HCT116 (cell line): ENCODE measurements at regions not wholly inside any gene's neighbourhood (a gene's known extent, or its start where the extent isn't known, plus 50 kb on each side); places are given as distances from the start of the nearest gene placed in this dataset.

ENCODE experiments used
- ATAC-seq: fragments of 200-7000 bp; cut with Tn5 transposase; 2 replicates; pipeline ENCODE4 v1.9.1; 2020; ENCODE audit warnings: mild to moderate bottlenecking, moderate library complexity
- BruUV-seq: library from RNA; stranded (reverse); fragments of 400-500 nt; replicated peaks from 2 replicates; lab custom pipeline; 2021; lab: Mats Ljungman, UMichigan
- CTCF ChIA-PET: fragments of 300-600 bp; sonication (Branson Sonifier 250); formaldehyde crosslinking; loops from one replicate; lab custom pipeline; 2021; ENCODE audit warnings: antibody characterized with exemption; lab: Charles Lee
- POLR2A ChIA-PET: fragments of 300-600, 350-600 bp; sonication (Branson Sonifier 250); formaldehyde crosslinking; loops from one replicate; lab custom pipeline; 2021; ENCODE audit warnings: antibody characterized with exemption; lab: Charles Lee
- RAD21 ChIA-PET, 2 experiments: fragments of 300-600 bp; sonication (Branson Sonifier 250); formaldehyde crosslinking; loops; one replicate each; lab custom pipeline; 2023; ENCODE audit warnings: low total read pairs in 2 of 2; ENCODE audit not compliant: uncharacterized antibody in 2 of 2, unreplicated experiment in 2 of 2, low non-redundant PET in 1 of 2; lab: Charles Lee
- DNase-seq: peaks from one replicate; pipeline ENCODE4 v3.0.0-alpha.2; 2010; ENCODE audit warnings: low read depth, low spot score
- H2AFZ ChIP-seq: fragments of 200-600 bp; shearing (Covaris generic), sonication (generic); 2 replicates; pipeline ENCODE4 v1.6.1; 2017; ENCODE audit warnings: low read depth, mixed run types, mixed read lengths, antibody characterized with exemption, low read length; ENCODE audit not compliant: poor library complexity, severe bottlenecking
- H3K27ac ChIP-seq: 2 replicates; pipeline ENCODE4 v1.5.1; 2012; ENCODE audit warnings: low read depth, low read length
- H3K27me3 ChIP-seq: fragments of 200-600 bp; sonication (generic); 2 replicates; pipeline ENCODE4 v1.6.1; 2016; ENCODE audit warnings: mixed run types, low read length, mixed read lengths; ENCODE audit not compliant: insufficient read depth
- H3K36me3 ChIP-seq, 2 experiments: fragments of 200-500 bp in 1 of 2; fragments of 200-600 bp in 1 of 2; sonication (Bioruptor generic) in 1 of 2; sonication (generic) in 1 of 2; 2 replicates each; pipeline versions ENCODE4 v1.5.1 to v1.6.1; 2014 to 2016; ENCODE audit warnings: low read length in 2 of 2, inconsistent platforms in 1 of 2, mixed read lengths in 1 of 2, mixed run types in 1 of 2; ENCODE audit not compliant: insufficient read depth in 2 of 2, control insufficient read depth in 1 of 2
- H3K4me1 ChIP-seq, 2 experiments: fragments of 200-600 bp in 1 of 2; sonication (generic) in 1 of 2; 2 replicates each; pipeline versions ENCODE4 v1.5.1 to v1.6.1; 2012 to 2017; ENCODE audit warnings: low read length in 2 of 2, inconsistent platforms in 1 of 2, mild to moderate bottlenecking in 1 of 2, mixed read lengths in 1 of 2, mixed run types in 1 of 2, moderate library complexity in 1 of 2; ENCODE audit not compliant: insufficient read depth in 2 of 2, control insufficient read depth in 1 of 2
- H3K4me2 ChIP-seq: fragments of 200-600 bp; sonication (generic); 2 replicates; pipeline ENCODE4 v1.6.1; 2017; ENCODE audit warnings: mixed run types, low read length, mixed read lengths
- H3K4me3 ChIP-seq, 2 experiments: fragments of 200-600 bp in 1 of 2; sonication (generic) in 1 of 2; replicated peaks in 1 of 2; 2 replicates each; pipeline ENCODE4 v1.5.1; 2011 to 2016; ENCODE audit warnings: low read length in 2 of 2, control low read depth in 1 of 2, low read depth in 1 of 2, mild to moderate bottlenecking in 1 of 2, mixed read lengths in 1 of 2, mixed run types in 1 of 2
- H3K79me2 ChIP-seq: fragments of 200-600 bp; sonication (generic); 2 replicates; pipeline ENCODE4 v1.6.1; 2017; ENCODE audit warnings: mild to moderate bottlenecking, mixed run types, low read length, moderate library complexity, mixed read lengths; ENCODE audit not compliant: insufficient read depth
- H3K9ac ChIP-seq: fragments of 200-600 bp; sonication (generic); 2 replicates; pipeline ENCODE4 v1.6.1; 2016; ENCODE audit warnings: low read length, mixed read lengths
- H3K9me2 ChIP-seq: fragments of 200-600 bp; sonication (generic), shearing (Covaris generic); 2 replicates; pipeline ENCODE4 v1.6.1; 2017; ENCODE audit warnings: mixed run types, mild to moderate bottlenecking, moderate library complexity; ENCODE audit not compliant: insufficient read depth
- H3K9me3 ChIP-seq, 2 experiments: fragments of 200-500 bp in 1 of 2; fragments of 200-600 bp in 1 of 2; sonication (Bioruptor generic) in 1 of 2; sonication (generic) in 1 of 2; 2 replicates each; pipeline ENCODE4 v1.6.1; 2014 to 2017; ENCODE audit warnings: low read length in 2 of 2, mixed read lengths in 2 of 2, inconsistent platforms in 1 of 2, low read depth in 1 of 2, mild to moderate bottlenecking in 1 of 2, mixed run types in 1 of 2, moderate library complexity in 1 of 2; ENCODE audit not compliant: control insufficient read depth in 1 of 2, insufficient read depth in 1 of 2
- H4K20me1 ChIP-seq: fragments of 200-600 bp; sonication (generic), shearing (Covaris generic); 2 replicates; pipeline ENCODE4 v1.6.1; 2017; ENCODE audit warnings: mixed run types, mild to moderate bottlenecking, moderate library complexity; ENCODE audit not compliant: insufficient read depth
- CEBPB ChIP-seq: IDR thresholded peaks from 2 replicates; pipeline ENCODE4 v1.6.1; 2012; ENCODE audit warnings: low read depth
- ELF1 ChIP-seq: IDR thresholded peaks from 2 replicates; pipeline ENCODE4 v1.6.1; 2012; ENCODE audit warnings: low read depth, borderline replicate concordance
- EZH2 ChIP-seq: fragments of 200-600 bp; sonication (generic); IDR thresholded peaks from 2 replicates; pipeline ENCODE4 v1.6.1; 2017; ENCODE audit warnings: antibody characterized with exemption, mixed run types
- POLR2A ChIP-seq: IDR thresholded peaks from 2 replicates; pipeline ENCODE4 v1.7.0; 2011; ENCODE audit warnings: borderline replicate concordance; ENCODE audit not compliant: insufficient read depth, insufficient read length; ENCODE audit errors: extremely low read depth
- POLR2AphosphoS5 ChIP-seq: IDR thresholded peaks from 2 replicates; pipeline ENCODE4 v1.6.1; 2011; ENCODE audit warnings: mild to moderate bottlenecking, low read depth, low read length, moderate library complexity
- SRF ChIP-seq: IDR thresholded peaks from 2 replicates; pipeline ENCODE4 v1.6.1; 2012; ENCODE audit warnings: low read depth
- TCF7L2 ChIP-seq: IDR thresholded peaks from 2 replicates; pipeline ENCODE4 v1.7.0; 2011; ENCODE audit warnings: borderline replicate concordance, inconsistent platforms; ENCODE audit not compliant: insufficient read depth, insufficient read length; ENCODE audit errors: extremely low read depth
- ZFX ChIP-seq: fragments of 450-650 bp; IDR thresholded peaks from 2 replicates; pipeline ENCODE4 v1.6.1; 2017
- ZNF274 ChIP-seq: fragments of 200-500 bp; sonication (Bioruptor generic); IDR thresholded peaks from 2 replicates; pipeline ENCODE4 v1.6.1; 2014; ENCODE audit warnings: mild to moderate bottlenecking, low read depth, low read length, inconsistent platforms
- intact Hi-C: fragments of 100-400 bp; cut with micrococcal nuclease; formaldehyde crosslinking; loops from 2 replicates; pipeline ENCODE4 v1.10.0; 2022
- TF ChIP-seq, protein P1 (sequence below): IDR thresholded peaks from 2 replicates; pipeline ENCODE4 v1.6.1; 2011; ENCODE audit warnings: mild to moderate bottlenecking, low read length, moderate library complexity; ENCODE audit not compliant: insufficient replicate concordance; ENCODE audit errors: extremely low read depth
- TF ChIP-seq, protein P2 (sequence below): IDR thresholded peaks from 2 replicates; pipeline ENCODE4 v1.6.1; 2012
- TF ChIP-seq, protein P3 (sequence below): IDR thresholded peaks from 2 replicates; pipeline ENCODE4 v1.6.1; 2012
- TF ChIP-seq, protein P4 (sequence below), 3 experiments: fragments of 200-600 bp in 1 of 3; sonication (generic) in 1 of 3; IDR thresholded peaks in 2 of 3; conservative IDR thresholded peaks in 1 of 3; 2 replicates each; pipeline ENCODE4 v1.5.1; 2012 to 2017; ENCODE audit warnings: low read depth in 2 of 3, low read length in 2 of 3, antibody characterized with exemption in 1 of 3, borderline replicate concordance in 1 of 3, control low read depth in 1 of 3, mild to moderate bottlenecking in 1 of 3, mixed read lengths in 1 of 3, mixed run types in 1 of 3, moderate library complexity in 1 of 3; ENCODE audit not compliant: insufficient read depth in 1 of 3

DNA sequence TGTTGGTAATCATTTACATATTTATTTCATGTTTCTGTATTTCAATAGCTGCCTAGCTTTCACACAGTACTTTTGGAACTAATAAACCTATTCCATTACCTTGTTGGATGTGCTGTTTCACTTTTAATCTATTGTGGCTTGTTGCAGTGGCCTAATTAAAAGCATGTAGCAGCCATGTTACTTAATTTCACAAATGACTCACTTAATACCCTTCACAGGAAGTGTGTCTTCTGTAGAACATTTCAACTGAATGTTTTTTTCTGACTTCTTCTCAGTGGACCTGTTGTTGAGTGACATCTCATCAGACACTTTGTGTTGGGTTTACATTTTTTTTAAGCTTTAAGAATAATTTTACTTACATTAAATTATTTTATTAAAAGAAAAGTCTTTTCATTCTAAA, 260.5 kb upstream of the THUMPD2 start:
- CTCF ChIA-PET, result no interaction called here
- Histone ChIP-seq H3K36me3 (no peaks in the 10 kb centered on the region), H4K20me1 (no peaks in the 10 kb centered on the region), H3K27ac (no peak overlapping the region), H3K4me1 (no peaks in the 10 kb centered on the region), H3K9me3 (no peaks in the 10 kb centered on the region), H3K27me3 (peaks cover 4% of the 10 kb centered on the region; the same call in 1 of the 2 replicates), H3K9me2 (no peaks in the 10 kb centered on the region), H3K4me3 (no peak overlapping the region), H2AFZ (no peak overlapping the region), H3K79me2 (no peaks in the 10 kb centered on the region), H3K9ac (no peak overlapping the region), H3K4me2 (no peak overlapping the region)
- ATAC-seq (no peak), DNase-seq (no peak)
- intact Hi-C loops, result loop anchor here (2.0 kb wide), 1 partner anchor 13 kb away; no protein-coding TSS in a partner anchor
- RAD21 ChIA-PET, result no interaction called here
- TF ChIP-seq ZNF274 (no peak), POLR2A (no peak), POLR2AphosphoS5 (no peak), TCF7L2 (no peak), SRF (no peak), EZH2 (no peak), CEBPB (no peak), ZFX (no peak), ELF1 (no peak)
- TF ChIP-seq, protein P1, sequence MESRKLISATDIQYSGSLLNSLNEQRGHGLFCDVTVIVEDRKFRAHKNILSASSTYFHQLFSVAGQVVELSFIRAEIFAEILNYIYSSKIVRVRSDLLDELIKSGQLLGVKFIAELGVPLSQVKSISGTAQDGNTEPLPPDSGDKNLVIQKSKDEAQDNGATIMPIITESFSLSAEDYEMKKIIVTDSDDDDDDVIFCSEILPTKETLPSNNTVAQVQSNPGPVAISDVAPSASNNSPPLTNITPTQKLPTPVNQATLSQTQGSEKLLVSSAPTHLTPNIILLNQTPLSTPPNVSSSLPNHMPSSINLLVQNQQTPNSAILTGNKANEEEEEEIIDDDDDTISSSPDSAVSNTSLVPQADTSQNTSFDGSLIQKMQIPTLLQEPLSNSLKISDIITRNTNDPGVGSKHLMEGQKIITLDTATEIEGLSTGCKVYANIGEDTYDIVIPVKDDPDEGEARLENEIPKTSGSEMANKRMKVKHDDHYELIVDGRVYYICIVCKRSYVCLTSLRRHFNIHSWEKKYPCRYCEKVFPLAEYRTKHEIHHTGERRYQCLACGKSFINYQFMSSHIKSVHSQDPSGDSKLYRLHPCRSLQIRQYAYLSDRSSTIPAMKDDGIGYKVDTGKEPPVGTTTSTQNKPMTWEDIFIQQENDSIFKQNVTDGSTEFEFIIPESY, result no peak
- TF ChIP-seq, protein P2, sequence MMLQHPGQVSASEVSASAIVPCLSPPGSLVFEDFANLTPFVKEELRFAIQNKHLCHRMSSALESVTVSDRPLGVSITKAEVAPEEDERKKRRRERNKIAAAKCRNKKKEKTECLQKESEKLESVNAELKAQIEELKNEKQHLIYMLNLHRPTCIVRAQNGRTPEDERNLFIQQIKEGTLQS, result no peak
- TF ChIP-seq, protein P3, sequence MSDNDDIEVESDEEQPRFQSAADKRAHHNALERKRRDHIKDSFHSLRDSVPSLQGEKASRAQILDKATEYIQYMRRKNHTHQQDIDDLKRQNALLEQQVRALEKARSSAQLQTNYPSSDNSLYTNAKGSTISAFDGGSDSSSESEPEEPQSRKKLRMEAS, result no peak
- TF ChIP-seq, protein P4, sequence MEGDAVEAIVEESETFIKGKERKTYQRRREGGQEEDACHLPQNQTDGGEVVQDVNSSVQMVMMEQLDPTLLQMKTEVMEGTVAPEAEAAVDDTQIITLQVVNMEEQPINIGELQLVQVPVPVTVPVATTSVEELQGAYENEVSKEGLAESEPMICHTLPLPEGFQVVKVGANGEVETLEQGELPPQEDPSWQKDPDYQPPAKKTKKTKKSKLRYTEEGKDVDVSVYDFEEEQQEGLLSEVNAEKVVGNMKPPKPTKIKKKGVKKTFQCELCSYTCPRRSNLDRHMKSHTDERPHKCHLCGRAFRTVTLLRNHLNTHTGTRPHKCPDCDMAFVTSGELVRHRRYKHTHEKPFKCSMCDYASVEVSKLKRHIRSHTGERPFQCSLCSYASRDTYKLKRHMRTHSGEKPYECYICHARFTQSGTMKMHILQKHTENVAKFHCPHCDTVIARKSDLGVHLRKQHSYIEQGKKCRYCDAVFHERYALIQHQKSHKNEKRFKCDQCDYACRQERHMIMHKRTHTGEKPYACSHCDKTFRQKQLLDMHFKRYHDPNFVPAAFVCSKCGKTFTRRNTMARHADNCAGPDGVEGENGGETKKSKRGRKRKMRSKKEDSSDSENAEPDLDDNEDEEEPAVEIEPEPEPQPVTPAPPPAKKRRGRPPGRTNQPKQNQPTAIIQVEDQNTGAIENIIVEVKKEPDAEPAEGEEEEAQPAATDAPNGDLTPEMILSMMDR (IDR thresholded peaks at IDR 0.05 in 2 of 3, conservative IDR thresholded peaks at IDR 0.05 in 1 of 3; ENCODE audit: borderline replicate concordance in 1 of 3, insufficient read depth in 1 of 3, low read depth in 2 of 3, low read length in 2 of 3), result no peak
- BruUV-seq, result no TSS peak
- POLR2A ChIA-PET, result no interaction called here
